Spleen (tissue), 7 donors: ENCODE measurements at regions not wholly inside any gene's neighbourhood (a gene's known extent, or its start where the extent isn't known, plus 50 kb on each side); places are given as distances from the start of the nearest gene placed in this dataset.

Source experiments
- POLR2AphosphoS5 ChIP-seq, 3 donors: sonication (generic); formaldehyde crosslinking; IDR thresholded peaks; one replicate each; pipeline ENCODE4 v1.5.1; 2017; ENCODE audit warnings: antibody characterized with exemption in 3 of 3
- TF ChIP-seq, protein P1 (sequence below), 11 experiments: fragments of 200-600 bp in 7 of 11; fragments of 450-650 bp in 4 of 11; sonication (generic) in 4 of 11; IDR thresholded peaks in 8 of 11; conservative IDR thresholded peaks in 3 of 11; 1 replicate in 7 of 11; 2 replicates in 4 of 11; pipeline versions ENCODE4 v1.4.0 to v1.8.0; 2016 to 2021; ENCODE audit warnings: antibody characterized with exemption in 11 of 11, inconsistent platforms in 4 of 11, mild to moderate bottlenecking in 1 of 11
- donor health status: DM: no; HTN: no; CAD: no; lungs with moderate emphysema.
- donor health status: DM: no; HTN: no; CAD: no.
- donor health status: DM: no; HTN: no; CAD: no.

- TF ChIP-seq, protein P1, sequence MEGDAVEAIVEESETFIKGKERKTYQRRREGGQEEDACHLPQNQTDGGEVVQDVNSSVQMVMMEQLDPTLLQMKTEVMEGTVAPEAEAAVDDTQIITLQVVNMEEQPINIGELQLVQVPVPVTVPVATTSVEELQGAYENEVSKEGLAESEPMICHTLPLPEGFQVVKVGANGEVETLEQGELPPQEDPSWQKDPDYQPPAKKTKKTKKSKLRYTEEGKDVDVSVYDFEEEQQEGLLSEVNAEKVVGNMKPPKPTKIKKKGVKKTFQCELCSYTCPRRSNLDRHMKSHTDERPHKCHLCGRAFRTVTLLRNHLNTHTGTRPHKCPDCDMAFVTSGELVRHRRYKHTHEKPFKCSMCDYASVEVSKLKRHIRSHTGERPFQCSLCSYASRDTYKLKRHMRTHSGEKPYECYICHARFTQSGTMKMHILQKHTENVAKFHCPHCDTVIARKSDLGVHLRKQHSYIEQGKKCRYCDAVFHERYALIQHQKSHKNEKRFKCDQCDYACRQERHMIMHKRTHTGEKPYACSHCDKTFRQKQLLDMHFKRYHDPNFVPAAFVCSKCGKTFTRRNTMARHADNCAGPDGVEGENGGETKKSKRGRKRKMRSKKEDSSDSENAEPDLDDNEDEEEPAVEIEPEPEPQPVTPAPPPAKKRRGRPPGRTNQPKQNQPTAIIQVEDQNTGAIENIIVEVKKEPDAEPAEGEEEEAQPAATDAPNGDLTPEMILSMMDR (IDR thresholded peaks at IDR 0.05 in 8 of 11, conservative IDR thresholded peaks at IDR 0.05 in 3 of 11) = no peak
- no peak for TF ChIP-seq POLR2AphosphoS5 (IDR thresholded peaks at IDR 0.05)
Measured at GRCh38 chr16:65975049-65975708, 391.3 kb upstream of the CDH5 start.
